GM23338 (cell line): ENCODE measurements at regions not wholly inside any gene's neighbourhood (a gene's known extent, or its start where the extent isn't known, plus 50 kb on each side); places are given as distances from the start of the nearest gene placed in this dataset.

Experiments
- ATAC-seq: fragments of 200-7000 bp; cut with Tn5 transposase; 3 replicates; pipeline ENCODE4 v1.9.1; 2020
- DNase-seq: peaks from one replicate; pipeline ENCODE4 v3.0.0-alpha.2; 2015; ENCODE audit warnings: low spot score
- H2AFZ ChIP-seq: fragments of 200-600 bp; sonication (generic); 2 replicates; pipeline ENCODE4 v1.8.0; 2016; ENCODE audit warnings: antibody characterized with exemption, mild to moderate bottlenecking, moderate library complexity
- H3F3A ChIP-seq: fragments of 200-600 bp; sonication (generic); replicated peaks from 2 replicates; pipeline ENCODE4 v1.8.0; 2017; ENCODE audit warnings: antibody characterized with exemption, mixed run types, low read depth
- H3K27ac ChIP-seq: fragments of 200-600 bp; sonication (generic); 2 replicates; pipeline ENCODE4 v1.6.1; 2016; ENCODE audit warnings: low read depth
- H3K27me3 ChIP-seq: fragments of 200-600 bp; sonication (generic); 2 replicates; pipeline ENCODE4 v1.8.0; 2016; ENCODE audit warnings: mild to moderate bottlenecking, mixed run types, moderate library complexity; ENCODE audit not compliant: insufficient read depth
- H3K36me3 ChIP-seq: fragments of 200-600 bp; sonication (generic); 2 replicates; pipeline ENCODE4 v1.8.0; 2016; ENCODE audit warnings: mild to moderate bottlenecking; ENCODE audit not compliant: insufficient read depth
- H3K4me1 ChIP-seq: fragments of 200-600 bp; sonication (generic); 2 replicates; pipeline ENCODE4 v1.8.0; 2016; ENCODE audit warnings: mild to moderate bottlenecking, moderate library complexity; ENCODE audit not compliant: insufficient read depth
- H3K4me2 ChIP-seq: fragments of 200-600 bp; sonication (generic); 2 replicates; pipeline ENCODE4 v1.7.1; 2017; ENCODE audit warnings: mixed run types
- H3K4me3 ChIP-seq: fragments of 200-600 bp; sonication (generic); 2 replicates; pipeline ENCODE4 v1.6.1; 2016; ENCODE audit warnings: mixed run types
- H3K79me2 ChIP-seq: fragments of 200-600 bp; sonication (generic); replicated peaks from 2 replicates; pipeline ENCODE4 v1.8.0; 2017; ENCODE audit warnings: mild to moderate bottlenecking; ENCODE audit not compliant: insufficient read depth
- H3K9me2 ChIP-seq: fragments of 200-600 bp; sonication (generic); 2 replicates; pipeline ENCODE4 v1.8.0; 2017; ENCODE audit not compliant: insufficient read depth
- H4K20me1 ChIP-seq: fragments of 200-600 bp; sonication (generic); replicated peaks from 2 replicates; pipeline ENCODE4 v1.8.0; 2017; ENCODE audit warnings: mild to moderate bottlenecking; ENCODE audit not compliant: insufficient read depth
- H3K27ac Mint-ChIP-seq: 2 replicates; pipeline ENCODE4 v1.8.0; 2020; ENCODE audit warnings: inconsistent platforms, mild to moderate bottlenecking, moderate library complexity, mixed read lengths
- H3K27me3 Mint-ChIP-seq: 3 replicates; pipeline ENCODE4 v1.8.0; 2022; ENCODE audit warnings: low read depth, mild to moderate bottlenecking, moderate library complexity, mixed read lengths, inconsistent platforms; ENCODE audit not compliant: insufficient read depth, poor library complexity
- H3K36me3 Mint-ChIP-seq: 3 replicates; pipeline ENCODE4 v1.8.0; 2021; ENCODE audit warnings: low read depth, mild to moderate bottlenecking, inconsistent platforms, moderate library complexity, mixed read lengths
- H3K4me1 Mint-ChIP-seq: 3 replicates; pipeline ENCODE4 v1.8.0; 2020; ENCODE audit warnings: mild to moderate bottlenecking, inconsistent platforms, mixed read lengths
- H3K4me3 Mint-ChIP-seq: 3 replicates; pipeline ENCODE4 v1.8.0; 2021; ENCODE audit warnings: moderate library complexity, mild to moderate bottlenecking, inconsistent platforms, mixed read lengths
- H3K9me3 Mint-ChIP-seq: 3 replicates; pipeline ENCODE4 v1.8.0; 2020; ENCODE audit warnings: moderate library complexity, mild to moderate bottlenecking, inconsistent platforms, mixed read lengths
- CREB1 ChIP-seq: fragments of 250-450 bp; sonication (Bioruptor Pico); IDR thresholded peaks from 2 replicates; pipeline ENCODE4 v1.5.0; 2020; ENCODE audit warnings: low read depth, mild to moderate bottlenecking, moderate library complexity
- EZH2 ChIP-seq: fragments of 200-600 bp; sonication (generic); IDR thresholded peaks from one replicate; pipeline ENCODE4 v1.8.0; 2017; ENCODE audit warnings: antibody characterized with exemption, mild to moderate bottlenecking, low read depth; ENCODE audit not compliant: unreplicated experiment
- POLR2AphosphoS5 ChIP-seq: IDR thresholded peaks from 2 replicates; pipeline ENCODE4 v1.6.1; 2016; ENCODE audit warnings: antibody characterized with exemption, low read depth
- REST ChIP-seq: IDR thresholded peaks from one replicate; pipeline ENCODE4 v1.6.1; 2018; ENCODE audit warnings: antibody characterized with exemption; ENCODE audit not compliant: unreplicated experiment
- ZNF331 ChIP-seq: fragments of 250-450 bp; sonication (Bioruptor Pico); IDR thresholded peaks from 2 replicates; pipeline ENCODE4 v1.5.0; 2020; ENCODE audit warnings: low read depth, mild to moderate bottlenecking, moderate library complexity
- ZNF462 ChIP-seq: fragments of 250-450 bp; sonication (Bioruptor Pico); IDR thresholded peaks from 2 replicates; pipeline ENCODE4 v1.5.0; 2020; ENCODE audit warnings: mild to moderate bottlenecking, moderate library complexity

- TF ChIP-seq ZNF462 = no peak
- no peak for TF ChIP-seq EZH2
- TF ChIP-seq REST = no peak
- no peak for TF ChIP-seq POLR2AphosphoS5
- no peak for TF ChIP-seq ZNF331 (CRISPR knock-in tag)
Observed at GRCh38 chr5:25339541-25339940, 694.8 kb upstream of the CDH10 start (continued).

- Mint-ChIP-seq H3K27me3 (peaks cover 2% of the 10 kb centered on the region), H3K4me1 (no peaks in the 10 kb centered on the region), H3K27ac (no peak overlapping the region), H3K4me3 (no peak overlapping the region), H3K9me3 (peaks cover 4% of the 10 kb centered on the region), H3K36me3 (peaks cover 6% of the 10 kb centered on the region)
- H3K4me2 ChIP-seq = no peak overlapping the region
- H3K36me3 ChIP-seq = no peaks in the 10 kb centered on the region
- no peak overlapping the region for H2AFZ ChIP-seq
- H3K27me3 ChIP-seq = no peaks in the 10 kb centered on the region
- H3K4me3 ChIP-seq = no peak overlapping the region
- no peak for ATAC-seq
- peaks cover 9% of the 10 kb centered on the region; the same call in 1 of the 2 replicates for H3K9me2 ChIP-seq
- H3K27ac ChIP-seq = no peak overlapping the region
- H3F3A ChIP-seq = no peaks in the 10 kb centered on the region
- DNase-seq = no peak
- H3K79me2 ChIP-seq = no peaks in the 10 kb centered on the region
- H3K4me1 ChIP-seq = no peaks in the 10 kb centered on the region
- H4K20me1 ChIP-seq = no peaks in the 10 kb centered on the region
- no peak for TF ChIP-seq REST
- TF ChIP-seq CREB1 (CRISPR knock-in tag) = no peak
Observed at GRCh38 chr5:25334350-25334749, 689.6 kb upstream of the CDH10 start.
